HG03196 (cell line): ENCODE measurements at regions not wholly inside any gene's neighbourhood (a gene's known extent, or its start where the extent isn't known, plus 50 kb on each side); places are given as distances from the start of the nearest gene placed in this dataset.
"Not testable (repeated sequence)": the region's sequence is repeated elsewhere in the genome, so short reads cannot be mapped to it uniquely, and the experiment has no call there.

Experiments
- ATAC-seq: cut with Tn5 transposase; IDR thresholded peaks from one replicate; pipeline ENCODE4 v1.9.1; 2021; ENCODE audit not compliant: unreplicated experiment

GRCh38 chr2:13662055-13662454 lies 945.3 kb downstream of the TRIB2 start:
- ATAC-seq: no peak

DNA sequence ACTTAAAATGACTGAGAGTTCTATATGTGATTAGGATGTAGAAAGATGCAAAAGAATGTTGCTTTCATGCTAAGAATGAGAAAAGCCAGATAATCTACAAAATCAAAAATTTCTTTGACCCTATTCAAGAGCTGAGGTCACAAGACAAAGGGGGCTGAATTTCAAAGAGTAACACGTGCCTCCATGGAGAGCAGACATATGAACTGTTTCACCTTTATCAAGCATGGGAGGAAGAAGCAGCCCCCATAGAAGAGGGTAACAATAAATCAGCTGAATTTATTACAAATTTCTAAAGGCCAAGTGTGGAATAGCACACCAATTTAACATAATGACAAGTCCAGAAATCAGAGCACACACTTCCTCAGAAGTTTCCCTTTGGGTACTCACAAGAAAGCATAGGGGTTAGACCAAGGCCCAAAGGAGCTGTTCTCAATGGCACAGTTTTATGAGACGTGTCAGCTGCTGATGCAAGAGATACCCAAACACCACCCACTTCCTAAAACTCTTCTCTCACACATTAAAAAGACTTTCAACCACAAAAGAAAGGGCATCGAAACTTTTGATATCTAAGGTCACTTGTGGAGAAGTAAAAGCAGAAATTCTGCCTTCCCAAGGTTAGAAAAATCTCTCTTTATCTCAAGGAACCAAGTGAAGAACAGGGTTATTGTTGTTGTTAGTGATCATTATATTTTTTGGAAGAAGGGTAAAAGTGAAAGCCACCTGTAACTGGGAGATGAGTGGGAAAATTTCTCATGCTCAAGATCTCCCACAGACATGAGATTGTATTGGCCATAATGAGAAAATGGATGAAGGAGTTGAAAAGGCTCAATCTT lies 950.1 kb downstream of the TRIB2 start:
- ATAC-seq: peak; percentile 94

DNA sequence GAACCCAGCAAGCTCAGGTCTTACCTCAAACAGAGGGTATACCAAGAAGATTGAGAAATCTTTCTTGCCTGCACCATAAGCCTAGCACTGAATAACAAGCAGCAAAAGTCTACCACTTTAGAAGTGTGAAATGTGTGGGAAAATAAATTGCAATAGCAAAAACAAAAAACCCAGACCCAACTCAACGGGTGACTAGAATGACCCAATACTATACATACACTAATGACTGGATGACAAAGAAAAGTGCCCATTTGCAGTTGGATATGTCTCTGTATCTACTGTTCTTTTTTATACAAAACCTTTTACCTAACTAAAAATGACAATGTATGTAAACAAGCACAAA lies 950.6 kb downstream of the TRIB2 start:
- no peak for ATAC-seq

DNA sequence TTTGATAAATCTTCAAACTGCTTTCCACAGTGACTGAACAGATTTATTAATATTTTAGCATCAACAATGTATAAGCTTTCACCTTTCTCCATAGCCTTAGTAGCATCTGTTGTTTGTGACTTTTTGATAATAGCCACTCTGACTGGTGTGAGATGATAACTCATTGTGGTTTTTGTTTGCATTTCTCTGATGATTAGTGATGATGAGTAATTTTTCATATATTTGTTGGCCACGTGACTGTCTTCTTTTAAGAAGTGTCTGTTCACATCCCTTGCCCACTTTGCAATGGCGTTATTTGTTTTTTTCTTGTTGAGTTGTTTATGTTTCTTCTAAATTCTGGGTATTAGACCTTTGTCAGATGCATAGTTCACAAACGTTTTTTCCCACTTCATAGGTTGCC lies 952.9 kb downstream of the TRIB2 start:
- ATAC-seq: no peak

GRCh38 chr2:13673821-13674220 lies 957.1 kb downstream of the TRIB2 start:
- not testable (repeated sequence) for ATAC-seq

DNA sequence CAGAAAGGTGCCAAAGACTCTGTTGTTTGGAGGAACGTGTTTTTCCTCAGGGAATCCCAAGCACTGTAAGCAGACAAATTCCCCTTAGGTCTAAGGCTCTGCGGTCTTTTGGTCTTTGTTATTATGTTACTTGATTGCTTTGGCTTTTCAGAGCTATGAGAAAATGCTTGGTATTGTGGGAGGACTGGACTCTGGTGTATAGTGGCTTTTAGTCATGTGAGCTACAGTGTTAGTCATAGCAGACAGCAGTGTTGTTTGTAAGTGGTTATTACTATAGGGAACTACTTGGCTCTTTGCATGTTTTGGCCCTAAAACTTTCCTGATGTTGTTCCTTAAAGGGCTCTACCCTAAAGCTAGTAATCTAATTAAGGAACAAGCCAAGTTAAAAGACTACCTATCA lies 956.2 kb upstream of the LRATD1 start:
- ATAC-seq: peak; percentile 49

GRCh38 chr2:13681936-13682335 lies 950.6 kb upstream of the LRATD1 start:
- ATAC-seq: no peak

- no peak for ATAC-seq
Observed at GRCh38 chr2:13682540-13683272, 949.8 kb upstream of the LRATD1 start.

GRCh38 chr2:13686262-13686661 lies 946.3 kb upstream of the LRATD1 start:
- peak; percentile 86 for ATAC-seq

- no peak for ATAC-seq
Observed at GRCh38 chr2:13694673-13695072, 937.8 kb upstream of the LRATD1 start.

DNA sequence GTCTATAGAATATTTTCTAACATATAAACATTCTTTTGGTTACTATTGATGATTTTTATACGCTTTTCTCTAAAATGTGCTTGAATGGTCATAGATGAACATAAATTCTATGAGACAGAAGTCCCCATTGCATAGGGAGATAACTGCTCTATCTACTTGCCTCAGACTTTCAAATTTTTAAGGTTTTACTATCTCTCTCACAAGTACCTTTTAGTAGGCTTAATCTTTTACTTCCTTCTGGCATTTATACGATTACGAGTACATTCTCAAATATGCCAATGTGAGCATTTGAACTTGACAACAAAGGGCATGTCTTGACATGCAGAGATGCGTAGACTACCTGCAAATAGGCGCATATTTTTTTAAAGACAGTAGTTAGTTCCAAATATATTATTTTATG lies 935.9 kb upstream of the LRATD1 start:
- ATAC-seq: no peak

DNA sequence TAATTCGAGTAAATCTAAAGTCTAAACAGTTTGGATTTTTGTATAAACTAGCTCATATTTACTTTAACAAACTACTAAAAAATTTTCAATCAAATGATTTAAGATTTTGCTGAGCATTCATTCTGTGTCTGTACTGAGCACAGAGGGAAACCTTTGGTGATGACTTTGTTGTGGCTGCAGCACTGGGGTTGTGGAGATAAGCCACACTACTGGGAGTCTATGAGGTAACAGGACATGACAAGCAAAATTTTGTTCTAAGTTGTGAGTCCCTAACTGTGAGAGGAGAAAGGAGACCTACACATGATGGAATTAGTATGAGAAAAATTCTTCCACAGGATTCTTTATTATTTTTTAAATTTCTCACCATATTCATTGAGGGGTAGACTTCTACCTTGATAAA lies 933.7 kb upstream of the LRATD1 start:
- ATAC-seq: no peak

- ATAC-seq: not testable (repeated sequence)
Observed at GRCh38 chr2:13699939-13700338, 932.6 kb upstream of the LRATD1 start.

DNA sequence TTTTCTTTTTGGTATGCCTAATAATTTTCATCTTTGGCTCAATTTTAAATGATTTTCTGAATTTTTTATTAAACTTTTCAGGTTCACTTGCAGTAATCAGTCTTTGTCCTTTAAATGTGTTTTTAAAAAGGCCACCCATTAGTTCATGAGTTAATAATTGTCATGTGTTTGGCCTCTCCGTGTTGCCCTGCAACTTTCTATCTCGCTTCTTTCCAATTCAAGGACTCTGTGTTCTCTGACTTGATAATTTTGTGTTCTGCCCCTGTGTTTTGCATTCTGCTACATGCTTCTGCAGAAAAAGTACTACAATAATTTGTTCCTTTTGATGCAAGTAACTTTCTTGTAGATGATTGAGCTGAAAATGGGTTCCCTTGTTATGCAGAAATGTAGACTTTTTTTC lies 921.4 kb upstream of the LRATD1 start:
- no peak for ATAC-seq

DNA sequence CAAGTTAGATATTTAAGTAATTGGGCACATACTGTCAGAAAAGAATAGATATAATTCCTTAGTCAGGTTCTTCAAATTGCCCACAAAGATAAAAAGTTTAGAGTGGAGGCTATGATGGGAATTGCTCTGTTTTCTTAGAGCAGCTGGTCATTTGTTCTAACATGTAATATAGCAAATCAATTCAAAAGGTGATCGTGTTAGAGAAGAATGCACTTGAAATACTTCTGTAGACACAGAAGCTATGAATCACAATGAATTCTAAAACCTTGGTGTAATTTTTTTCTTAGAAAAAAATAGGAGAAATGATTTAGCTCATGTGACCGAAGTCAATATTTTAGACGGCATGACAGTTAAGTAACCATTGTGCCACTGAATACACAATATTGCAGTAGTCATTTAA lies 918.1 kb upstream of the LRATD1 start:
- no peak for ATAC-seq

- ATAC-seq: no peak
Observed at GRCh38 chr2:13725945-13726344, 906.6 kb upstream of the LRATD1 start.

GRCh38 chr2:13745330-13745729 lies 887.2 kb upstream of the LRATD1 start:
- no peak for ATAC-seq

GRCh38 chr2:13751955-13752354 lies 880.6 kb upstream of the LRATD1 start:
- ATAC-seq: no peak

DNA sequence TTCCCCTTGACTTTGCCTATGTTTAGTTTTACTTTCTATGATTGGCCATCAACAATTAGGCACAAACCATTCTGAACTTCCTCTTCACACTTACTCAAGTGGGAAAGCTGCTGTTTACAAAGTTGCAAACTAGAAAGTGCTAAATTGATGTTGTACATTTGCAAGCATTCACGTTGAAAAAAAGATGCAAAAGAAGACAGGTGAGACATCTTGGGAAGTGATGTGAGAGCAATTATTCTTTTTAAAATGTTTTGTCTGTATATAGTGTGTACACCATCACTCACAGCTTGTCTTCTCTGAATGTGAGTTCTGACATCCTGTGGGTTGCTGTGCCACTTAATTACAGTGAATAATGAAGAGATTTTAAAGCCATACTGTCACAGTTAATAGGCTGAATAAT lies 874.1 kb upstream of the LRATD1 start:
- ATAC-seq: peak; percentile 64

DNA sequence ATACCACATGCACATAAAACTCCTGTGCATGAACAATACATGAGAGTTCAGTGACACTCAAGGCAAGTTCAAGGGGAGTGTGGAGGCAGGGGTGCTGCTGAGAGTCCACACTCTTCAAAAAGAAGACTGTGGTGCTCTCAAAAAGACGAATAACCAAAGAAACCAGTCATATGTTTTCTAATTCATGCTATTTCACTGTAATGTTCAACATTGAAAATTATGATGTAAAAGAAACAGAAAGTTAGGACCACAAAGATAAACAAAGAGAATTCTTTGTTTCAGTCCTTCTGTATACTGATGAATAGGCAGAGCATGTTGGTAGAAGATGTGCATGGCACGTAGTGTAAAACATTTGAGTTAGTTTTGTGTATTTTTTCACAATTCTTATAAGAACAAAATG lies 864.2 kb upstream of the LRATD1 start:
- ATAC-seq: no peak

DNA sequence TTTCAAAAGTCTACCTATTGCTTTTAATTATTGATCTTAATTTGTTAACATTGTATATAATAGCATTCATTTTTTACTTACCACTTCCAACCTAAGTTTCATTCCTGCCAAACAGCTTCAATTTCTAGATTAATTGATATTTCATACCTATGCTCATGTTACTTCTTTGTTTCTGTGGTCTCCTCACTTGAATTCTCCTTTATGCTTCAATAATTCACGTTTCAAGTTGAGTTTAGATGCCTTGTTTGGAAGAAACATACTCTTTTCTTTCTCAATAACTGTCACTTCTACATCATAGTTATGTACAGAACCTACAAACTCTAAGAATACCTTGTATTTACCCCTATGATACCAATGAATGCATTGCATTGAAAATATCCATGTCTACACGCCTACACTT lies 862.2 kb upstream of the LRATD1 start:
- ATAC-seq: no peak

GRCh38 chr2:13779996-13780395 lies 852.5 kb upstream of the LRATD1 start:
- ATAC-seq: no peak
